ENCODE measurements at regions not wholly inside any gene's neighbourhood (a gene's known extent, or its start where the extent isn't known, plus 50 kb on each side); places are given as distances from the start of the nearest gene placed in this dataset.

DNA sequence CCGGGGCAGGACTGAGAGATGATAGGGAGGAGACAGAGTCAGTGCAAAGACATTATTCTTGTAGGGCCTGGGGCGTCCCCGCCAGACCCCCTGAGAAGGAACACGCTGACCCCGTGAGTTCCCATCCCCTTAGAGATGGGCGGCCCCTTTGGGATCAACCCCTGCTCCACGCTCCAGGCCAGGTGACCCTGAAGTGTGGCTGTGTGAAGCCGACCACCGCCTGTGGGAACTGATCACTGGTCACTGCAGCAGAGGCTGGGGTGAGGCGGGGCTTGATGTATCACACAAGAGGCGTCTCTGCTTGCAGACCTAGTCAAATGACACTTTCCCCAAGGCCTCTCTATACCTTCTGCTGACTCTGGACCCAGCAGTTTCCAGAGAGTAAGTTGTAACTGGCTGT lies 157.4 kb upstream of the TWIST2 start:
- H3K4me3 ChIP-seq (ENCODE audit: low read depth, low read length) = no peak overlapping the region
- no peaks in the 10 kb centered on the region for H3K9me3 ChIP-seq (ENCODE audit: control insufficient read depth, insufficient read depth, low read depth, low read length)
- POLR2A ChIA-PET = no interaction called here
- no peaks in the 10 kb centered on the region for H3K36me3 ChIP-seq (ENCODE audit: control insufficient read depth in 2 of 2, insufficient read depth in 1 of 2, low read length in 2 of 2)
- TF ChIP-seq ZNF658 (tag by site-specific recombination; IDR thresholded peaks at IDR 0.05) (no peak), ZNF529 (tag by site-specific recombination; IDR thresholded peaks at IDR 0.05; ENCODE audit: insufficient replicate concordance) (no peak), ZFP37 (tag by site-specific recombination; IDR thresholded peaks at IDR 0.05) (no peak), ZNF626 (tag by site-specific recombination; IDR thresholded peaks at IDR 0.05) (no peak), ZNF518A (tag by site-specific recombination; conservative IDR thresholded peaks at IDR 0.05; ENCODE audit: low read depth) (no peak), ZNF292 (tag by site-specific recombination; IDR thresholded peaks at IDR 0.05; ENCODE audit: borderline replicate concordance, low read depth) (no peak), ZNF280C (tag by site-specific recombination; IDR thresholded peaks at IDR 0.05) (no peak), KLF16 (tag by site-specific recombination; IDR thresholded peaks at IDR 0.05) (no peak), GLI4 (tag by site-specific recombination; IDR thresholded peaks at IDR 0.05) (no peak), ZNF596 (tag by site-specific recombination; IDR thresholded peaks at IDR 0.05) (no peak), SALL2 (tag by site-specific recombination; IDR thresholded peaks at IDR 0.05; ENCODE audit: borderline replicate concordance) (no peak), ZNF354C (tag by site-specific recombination; IDR thresholded peaks at IDR 0.05; ENCODE audit: borderline replicate concordance, low read depth) (no peak), ZNF747 (tag by site-specific recombination; IDR thresholded peaks at IDR 0.05) (no peak)
- TF ChIP-seq, protein P1, sequence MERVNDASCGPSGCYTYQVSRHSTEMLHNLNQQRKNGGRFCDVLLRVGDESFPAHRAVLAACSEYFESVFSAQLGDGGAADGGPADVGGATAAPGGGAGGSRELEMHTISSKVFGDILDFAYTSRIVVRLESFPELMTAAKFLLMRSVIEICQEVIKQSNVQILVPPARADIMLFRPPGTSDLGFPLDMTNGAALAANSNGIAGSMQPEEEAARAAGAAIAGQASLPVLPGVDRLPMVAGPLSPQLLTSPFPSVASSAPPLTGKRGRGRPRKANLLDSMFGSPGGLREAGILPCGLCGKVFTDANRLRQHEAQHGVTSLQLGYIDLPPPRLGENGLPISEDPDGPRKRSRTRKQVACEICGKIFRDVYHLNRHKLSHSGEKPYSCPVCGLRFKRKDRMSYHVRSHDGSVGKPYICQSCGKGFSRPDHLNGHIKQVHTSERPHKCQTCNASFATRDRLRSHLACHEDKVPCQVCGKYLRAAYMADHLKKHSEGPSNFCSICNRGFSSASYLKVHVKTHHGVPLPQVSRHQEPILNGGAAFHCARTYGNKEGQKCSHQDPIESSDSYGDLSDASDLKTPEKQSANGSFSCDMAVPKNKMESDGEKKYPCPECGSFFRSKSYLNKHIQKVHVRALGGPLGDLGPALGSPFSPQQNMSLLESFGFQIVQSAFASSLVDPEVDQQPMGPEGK (tag by site-specific recombination; IDR thresholded peaks at IDR 0.05) = no peak
- TF ChIP-seq, protein P2, sequence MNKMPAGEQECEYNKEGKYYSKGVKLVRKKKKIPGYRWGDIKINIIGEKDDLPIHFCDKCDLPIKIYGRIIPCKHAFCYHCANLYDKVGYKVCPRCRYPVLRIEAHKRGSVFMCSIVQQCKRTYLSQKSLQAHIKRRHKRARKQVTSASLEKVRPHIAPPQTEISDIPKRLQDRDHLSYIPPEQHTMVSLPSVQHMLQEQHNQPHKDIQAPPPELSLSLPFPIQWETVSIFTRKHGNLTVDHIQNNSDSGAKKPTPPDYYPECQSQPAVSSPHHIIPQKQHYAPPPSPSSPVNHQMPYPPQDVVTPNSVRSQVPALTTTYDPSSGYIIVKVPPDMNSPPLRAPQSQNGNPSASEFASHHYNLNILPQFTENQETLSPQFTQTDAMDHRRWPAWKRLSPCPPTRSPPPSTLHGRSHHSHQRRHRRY (tag by site-specific recombination; IDR thresholded peaks at IDR 0.05) = no peak
- TF ChIP-seq, protein P3, sequence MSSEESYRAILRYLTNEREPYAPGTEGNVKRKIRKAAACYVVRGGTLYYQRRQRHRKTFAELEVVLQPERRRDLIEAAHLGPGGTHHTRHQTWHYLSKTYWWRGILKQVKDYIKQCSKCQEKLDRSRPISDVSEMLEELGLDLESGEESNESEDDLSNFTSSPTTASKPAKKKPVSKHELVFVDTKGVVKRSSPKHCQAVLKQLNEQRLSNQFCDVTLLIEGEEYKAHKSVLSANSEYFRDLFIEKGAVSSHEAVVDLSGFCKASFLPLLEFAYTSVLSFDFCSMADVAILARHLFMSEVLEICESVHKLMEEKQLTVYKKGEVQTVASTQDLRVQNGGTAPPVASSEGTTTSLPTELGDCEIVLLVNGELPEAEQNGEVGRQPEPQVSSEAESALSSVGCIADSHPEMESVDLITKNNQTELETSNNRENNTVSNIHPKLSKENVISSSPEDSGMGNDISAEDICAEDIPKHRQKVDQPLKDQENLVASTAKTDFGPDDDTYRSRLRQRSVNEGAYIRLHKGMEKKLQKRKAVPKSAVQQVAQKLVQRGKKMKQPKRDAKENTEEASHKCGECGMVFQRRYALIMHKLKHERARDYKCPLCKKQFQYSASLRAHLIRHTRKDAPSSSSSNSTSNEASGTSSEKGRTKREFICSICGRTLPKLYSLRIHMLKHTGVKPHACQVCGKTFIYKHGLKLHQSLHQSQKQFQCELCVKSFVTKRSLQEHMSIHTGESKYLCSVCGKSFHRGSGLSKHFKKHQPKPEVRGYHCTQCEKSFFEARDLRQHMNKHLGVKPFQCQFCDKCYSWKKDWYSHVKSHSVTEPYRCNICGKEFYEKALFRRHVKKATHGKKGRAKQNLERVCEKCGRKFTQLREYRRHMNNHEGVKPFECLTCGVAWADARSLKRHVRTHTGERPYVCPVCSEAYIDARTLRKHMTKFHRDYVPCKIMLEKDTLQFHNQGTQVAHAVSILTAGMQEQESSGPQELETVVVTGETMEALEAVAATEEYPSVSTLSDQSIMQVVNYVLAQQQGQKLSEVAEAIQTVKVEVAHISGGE (tag by site-specific recombination; conservative IDR thresholded peaks at IDR 0.05; ENCODE audit: low read depth) = no peak
- H3K4me1 ChIP-seq (ENCODE audit: control insufficient read depth, insufficient read depth, low read length) = no peaks in the 10 kb centered on the region
- CTCF ChIA-PET = no interaction called here
- no peak overlapping the region for H3K27ac ChIP-seq (ENCODE audit: extremely low read depth, low read depth, low read length)
